ENCODE measurements at regions not wholly inside any gene's neighbourhood (a gene's known extent, or its start where the extent isn't known, plus 50 kb on each side); places are given as distances from the start of the nearest gene placed in this dataset.
"Not testable (repeated sequence)": the region's sequence is repeated elsewhere in the genome, so short reads cannot be mapped to it uniquely, and the experiment has no call there.

DNA sequence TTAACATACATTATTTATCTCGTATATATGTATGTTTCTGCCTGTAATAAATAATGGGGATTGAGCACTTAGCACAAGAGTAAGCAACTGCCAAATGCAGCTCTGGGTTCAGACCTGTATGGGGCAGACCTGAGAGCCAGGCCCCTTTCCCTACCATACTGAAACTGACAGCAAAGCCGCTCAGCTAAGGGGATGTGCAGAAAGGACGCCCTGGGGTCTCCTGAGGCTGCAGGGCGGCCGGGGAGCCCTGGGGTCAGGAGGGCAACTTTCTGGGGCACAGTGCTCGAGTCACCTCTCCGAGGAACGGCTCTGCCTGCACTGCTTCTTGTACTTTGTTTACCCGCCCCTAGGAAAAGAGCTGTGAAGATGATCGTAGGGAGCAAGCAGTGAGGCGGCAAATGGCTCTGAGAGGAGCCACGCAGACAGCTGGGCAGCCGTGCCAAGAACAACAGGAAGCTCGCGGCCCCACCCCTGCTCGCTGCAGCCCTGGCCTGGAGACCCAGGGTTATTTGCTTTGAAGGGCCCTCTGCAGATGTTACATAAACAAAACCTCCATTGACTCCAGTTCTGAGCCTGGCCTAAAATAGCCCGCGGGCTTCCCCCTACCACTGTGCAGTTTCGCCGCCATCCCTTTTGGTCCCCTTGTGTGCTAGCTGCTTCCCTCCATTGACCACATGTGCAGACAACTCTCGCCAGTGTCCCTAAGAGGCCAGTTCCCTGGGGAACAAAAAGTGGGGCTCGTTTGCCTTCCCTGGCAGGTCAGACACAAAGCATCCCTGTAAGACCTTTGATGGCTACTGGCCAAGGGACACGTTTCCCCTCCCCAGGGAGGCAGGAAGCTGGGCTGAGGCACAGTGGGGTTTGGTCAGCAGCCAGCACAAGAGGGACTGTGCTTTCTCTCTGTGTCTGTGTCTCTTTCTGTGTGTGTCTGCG lies 111.3 kb upstream of the LNX1 start:
- no peak for DNase-seq
- peaks cover 27% of the 10 kb centered on the region for H3K27me3 Mint-ChIP-seq
- peaks cover 12% of the 10 kb centered on the region for H3K4me1 Mint-ChIP-seq
- peak overlapping the region; percentile 14 for H3K27ac Mint-ChIP-seq
- H3K4me3 Mint-ChIP-seq = peak overlapping the region; percentile 60
- H3K36me3 Mint-ChIP-seq = no peaks in the 10 kb centered on the region
- H3K9me3 Mint-ChIP-seq = no peaks in the 10 kb centered on the region

DNA sequence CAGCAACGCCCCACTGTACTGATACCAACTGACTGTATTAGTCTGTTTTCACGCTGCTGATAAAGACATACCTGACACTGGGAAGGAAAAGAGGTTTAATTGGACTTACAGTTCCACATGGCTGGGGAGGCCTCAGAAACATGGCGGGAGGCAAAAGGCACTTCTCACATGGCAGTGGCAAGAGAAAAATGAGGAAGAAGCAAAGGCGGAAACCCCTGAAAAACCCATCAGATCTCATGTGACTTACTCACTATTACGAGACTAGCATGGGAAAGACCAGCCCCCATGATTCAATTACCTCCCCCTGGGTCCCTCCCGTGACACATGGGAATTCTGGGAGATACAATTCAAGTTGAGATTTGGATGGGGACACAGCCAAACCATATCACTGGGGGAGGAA lies 110.0 kb upstream of the LNX1 start:
- not testable (repeated sequence) for H3K9me3 Mint-ChIP-seq, H3K4me3 Mint-ChIP-seq, H3K27ac Mint-ChIP-seq, DNase-seq, H3K36me3 Mint-ChIP-seq
- H3K4me1 Mint-ChIP-seq = peaks cover 12% of the 10 kb centered on the region
- peaks cover 21% of the 10 kb centered on the region for H3K27me3 Mint-ChIP-seq

DNA sequence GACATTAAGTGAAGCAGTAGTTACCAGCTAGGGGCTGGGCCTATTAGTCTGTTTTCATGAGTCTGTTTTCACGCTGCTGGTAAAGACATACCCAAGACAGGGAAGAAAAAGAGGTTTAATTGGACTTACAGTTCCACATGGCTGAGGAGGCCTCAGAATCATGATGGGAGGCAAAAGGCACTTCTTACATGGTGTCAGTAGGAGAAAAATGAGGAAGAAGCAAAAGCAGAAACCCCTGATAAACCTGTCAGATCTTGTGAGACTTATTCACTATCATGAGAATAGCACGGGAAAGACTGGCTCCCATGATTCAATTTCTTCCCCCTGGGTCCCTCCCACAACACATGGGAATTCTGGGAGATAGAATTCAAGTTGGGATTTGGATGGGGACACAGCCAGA lies 108.0 kb upstream of the LNX1 start:
- H3K4me3 Mint-ChIP-seq, H3K36me3 Mint-ChIP-seq, H3K9me3 Mint-ChIP-seq, H3K27ac Mint-ChIP-seq, DNase-seq: not testable (repeated sequence)
- Mint-ChIP-seq H3K4me1 (peaks cover 12% of the 10 kb centered on the region), H3K27me3 (peaks cover 16% of the 10 kb centered on the region)

DNA sequence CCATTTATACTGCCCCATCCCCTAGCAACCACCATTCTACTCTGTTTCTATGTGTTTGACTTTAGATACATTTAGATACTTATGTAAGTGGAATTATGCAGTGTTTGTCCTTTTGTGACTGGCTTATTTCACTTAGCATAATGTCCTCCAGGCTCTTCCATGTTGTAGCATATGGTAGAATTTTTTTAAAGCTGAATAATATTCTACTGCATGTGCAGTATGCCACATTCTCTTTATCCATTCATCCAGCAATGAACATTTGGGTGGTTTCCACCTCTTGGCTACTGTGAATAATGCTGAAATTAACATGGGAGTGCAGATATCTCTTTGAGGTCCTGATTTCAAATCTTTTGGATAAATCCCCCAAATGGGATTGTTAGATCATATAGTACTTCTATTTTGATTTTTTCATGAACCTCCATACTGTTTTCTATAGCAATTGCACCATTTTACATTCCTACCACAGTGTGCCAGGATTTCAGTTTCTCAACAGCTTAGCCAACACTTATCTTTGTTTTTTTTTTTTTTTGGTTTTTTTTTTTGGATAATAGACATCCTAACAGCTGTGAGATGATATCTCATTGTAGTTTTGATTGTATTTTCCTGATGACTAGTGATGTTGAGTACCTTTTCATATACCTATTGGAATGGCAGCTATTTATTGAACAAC lies 105.9 kb upstream of the LNX1 start:
- Mint-ChIP-seq H3K4me3 (no peak overlapping the region), H3K27me3 (peaks cover 13% of the 10 kb centered on the region), H3K36me3 (no peaks in the 10 kb centered on the region), H3K27ac (no peak overlapping the region), H3K4me1 (no peaks in the 10 kb centered on the region), H3K9me3 (peaks cover 2% of the 10 kb centered on the region)
- no peak for DNase-seq

DNA sequence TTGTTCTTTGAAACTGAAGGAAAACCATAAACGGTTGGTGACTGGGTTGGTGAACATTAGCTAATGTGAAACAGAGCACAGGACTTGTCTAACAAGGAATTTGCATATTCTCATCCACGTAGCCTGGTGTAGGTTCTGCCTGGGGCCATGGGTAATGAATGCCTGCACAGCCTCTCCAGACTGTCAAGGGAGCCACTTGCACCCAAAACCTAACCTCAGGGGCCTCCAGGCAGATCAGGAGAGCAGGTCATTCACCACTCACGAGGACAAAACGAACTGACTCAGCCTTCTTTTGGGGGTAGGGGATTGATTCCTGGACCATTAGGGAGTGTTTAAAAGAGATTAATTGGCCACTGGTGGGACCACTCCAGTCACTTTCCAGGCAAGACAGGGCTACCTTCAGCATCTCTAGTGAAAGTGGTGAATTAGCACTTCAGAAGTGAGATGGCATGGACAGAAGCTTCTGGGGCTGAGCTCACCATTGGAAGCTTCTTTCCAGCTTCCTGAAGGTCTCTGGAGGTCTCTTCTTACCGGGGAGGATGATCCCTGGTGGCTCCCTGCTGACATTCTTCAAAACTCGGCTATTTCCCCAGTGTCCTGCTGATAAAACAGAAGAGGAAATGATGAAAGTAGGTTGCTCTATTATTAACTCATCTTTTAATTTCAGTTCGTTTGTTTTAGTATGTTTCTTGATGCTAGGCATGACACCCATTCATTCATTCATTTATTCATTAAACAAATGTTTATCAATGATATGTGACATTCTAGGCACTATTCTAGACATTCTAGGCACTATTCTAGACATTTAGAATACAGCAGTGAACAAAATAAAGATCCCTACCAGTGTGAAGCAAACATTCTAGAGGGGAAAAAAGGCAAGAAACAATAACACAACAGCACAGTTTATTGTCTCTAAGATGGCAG lies 104.5 kb upstream of the LNX1 start:
- no peaks in the 10 kb centered on the region for H3K4me1 Mint-ChIP-seq
- H3K27me3 Mint-ChIP-seq = peaks cover 23% of the 10 kb centered on the region
- DNase-seq = no peak
- no peak overlapping the region for H3K27ac Mint-ChIP-seq
- H3K36me3 Mint-ChIP-seq = no peaks in the 10 kb centered on the region
- H3K9me3 Mint-ChIP-seq = peaks cover 2% of the 10 kb centered on the region
- no peak overlapping the region for H3K4me3 Mint-ChIP-seq

- no peaks in the 10 kb centered on the region for H3K36me3 Mint-ChIP-seq
- peaks cover 35% of the 10 kb centered on the region for H3K27me3 Mint-ChIP-seq
- no peak for DNase-seq
- peaks cover 2% of the 10 kb centered on the region for H3K9me3 Mint-ChIP-seq
- no peaks in the 10 kb centered on the region for H3K4me1 Mint-ChIP-seq
- H3K27ac Mint-ChIP-seq = no peak overlapping the region
- H3K4me3 Mint-ChIP-seq = no peak overlapping the region
These were observed 103.4 kb upstream of the LNX1 start for GRCh38 chr4:53694666-53695065.

DNA sequence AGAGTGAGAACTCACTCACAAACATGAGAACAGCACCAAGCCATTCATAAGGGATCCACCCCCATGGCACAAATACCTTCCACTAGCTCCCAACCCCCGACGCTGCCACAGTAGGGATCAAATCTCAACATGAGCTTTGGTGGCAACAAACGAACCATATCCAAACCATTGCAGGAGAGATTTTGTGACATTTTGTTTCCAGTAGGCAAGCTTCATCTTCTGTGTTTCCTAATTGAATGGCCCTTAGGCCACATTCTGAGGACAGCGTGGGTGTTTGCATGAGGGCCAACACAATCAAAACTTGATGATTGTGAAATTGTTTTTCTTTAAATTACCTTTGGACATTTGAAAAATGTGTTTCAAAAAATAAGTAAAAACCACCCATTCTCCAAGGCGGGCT lies 102.6 kb upstream of the LNX1 start:
- peaks cover 41% of the 10 kb centered on the region for H3K27me3 Mint-ChIP-seq

DNA sequence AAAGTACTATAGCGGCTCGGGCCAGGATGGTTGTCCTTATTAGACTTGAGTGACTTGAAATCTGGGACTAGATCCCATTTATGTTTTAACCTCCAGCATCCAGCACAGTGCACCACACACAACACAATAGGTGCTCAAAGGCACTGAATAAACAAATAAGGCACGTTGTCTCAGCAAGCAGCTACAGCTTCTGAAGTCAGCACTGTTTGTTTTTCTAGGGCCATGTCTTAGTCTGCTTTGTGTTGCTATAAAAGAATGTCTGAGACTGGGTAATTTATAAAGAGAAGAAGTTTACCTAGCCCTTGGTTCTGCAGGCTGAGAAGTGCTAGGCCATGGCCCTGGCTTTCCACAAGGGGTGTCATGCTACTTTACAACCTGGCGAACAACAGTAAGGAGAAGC lies 102.1 kb upstream of the LNX1 start:
- H3K9me3 Mint-ChIP-seq = peaks cover 4% of the 10 kb centered on the region
- H3K4me3 Mint-ChIP-seq = no peak overlapping the region
- DNase-seq = no peak
- H3K27ac Mint-ChIP-seq = no peak overlapping the region
- H3K4me1 Mint-ChIP-seq = peaks cover 4% of the 10 kb centered on the region
- H3K36me3 Mint-ChIP-seq = no peaks in the 10 kb centered on the region
- peaks cover 44% of the 10 kb centered on the region for H3K27me3 Mint-ChIP-seq

More for the DNA sequence above, 102.6 kb upstream of the LNX1 start:
- Mint-ChIP-seq H3K9me3 (peaks cover 4% of the 10 kb centered on the region), H3K4me3 (no peak overlapping the region), H3K4me1 (no peaks in the 10 kb centered on the region), H3K36me3 (no peaks in the 10 kb centered on the region), H3K27ac (no peak overlapping the region)
- DNase-seq = no peak

GRCh38 chr4:53688186-53688790 lies 97.0 kb upstream of the LNX1 start:
- Mint-ChIP-seq H3K27me3 (peaks cover 74% of the 10 kb centered on the region), H3K9me3 (peaks cover 4% of the 10 kb centered on the region), H3K4me3 (no peak overlapping the region), H3K36me3 (no peaks in the 10 kb centered on the region), H3K4me1 (peaks cover 13% of the 10 kb centered on the region), H3K27ac (peak overlapping the region; percentile 60)
- peak; percentile 64 for DNase-seq

GRCh38 chr4:53686521-53686920 lies 95.2 kb upstream of the LNX1 start:
- Mint-ChIP-seq H3K36me3 (no peaks in the 10 kb centered on the region), H3K4me3 (no peak overlapping the region), H3K27me3 (peaks cover 72% of the 10 kb centered on the region), H3K9me3 (peaks cover 2% of the 10 kb centered on the region), H3K4me1 (peaks cover 13% of the 10 kb centered on the region), H3K27ac (no peak overlapping the region)
- no peak for DNase-seq

DNA sequence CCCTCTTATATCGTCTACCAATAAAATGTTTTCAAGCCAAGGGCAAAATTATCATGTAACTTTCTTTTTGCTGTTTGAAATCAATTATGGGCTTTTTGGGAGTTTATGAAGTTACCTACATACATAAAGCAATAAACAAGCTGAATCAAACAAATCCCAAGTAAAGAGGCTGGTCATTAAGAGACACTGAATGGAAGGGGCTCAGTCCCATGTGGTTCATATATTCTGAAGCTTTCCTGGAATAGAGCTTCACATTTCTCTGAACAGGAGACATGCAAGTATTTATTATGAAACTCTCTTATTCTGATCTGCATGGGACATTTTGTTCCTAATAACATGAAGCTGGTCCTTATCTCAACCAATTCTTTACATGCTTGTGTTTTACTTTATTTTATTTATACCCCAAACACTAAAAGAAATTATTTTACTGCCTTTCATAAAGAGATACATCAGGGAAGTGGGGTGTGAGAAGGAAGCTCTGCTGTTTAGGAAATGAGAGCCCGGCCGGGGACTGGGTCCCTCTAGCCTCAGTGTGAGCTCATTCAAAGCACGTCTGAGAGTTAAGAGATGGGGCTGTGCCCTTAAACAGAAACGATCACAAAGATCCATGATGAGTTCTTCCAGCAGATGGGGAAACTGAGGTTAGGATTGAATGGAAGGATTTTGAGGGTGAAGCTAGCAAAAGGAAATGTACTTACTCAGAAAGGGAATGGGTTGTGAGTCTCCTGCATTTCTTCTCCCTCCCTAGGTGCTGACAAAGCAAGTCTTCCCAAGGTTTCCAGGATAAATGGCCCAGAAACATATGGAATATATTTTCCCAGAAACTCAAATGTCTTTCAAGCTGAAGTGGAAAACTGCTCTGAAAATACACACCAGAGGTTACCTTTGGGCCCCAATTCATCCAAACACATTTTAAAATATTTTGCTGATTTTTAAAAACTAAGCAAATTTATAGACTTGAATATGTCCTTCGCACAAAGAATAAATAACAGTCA lies 93.1 kb upstream of the LNX1 start:
- Mint-ChIP-seq H3K36me3 (no peaks in the 10 kb centered on the region), H3K27ac (no peak overlapping the region), H3K27me3 (peaks cover 56% of the 10 kb centered on the region), H3K4me3 (no peak overlapping the region), H3K9me3 (peaks cover 3% of the 10 kb centered on the region), H3K4me1 (peaks cover 13% of the 10 kb centered on the region)
- no peak for DNase-seq

DNA sequence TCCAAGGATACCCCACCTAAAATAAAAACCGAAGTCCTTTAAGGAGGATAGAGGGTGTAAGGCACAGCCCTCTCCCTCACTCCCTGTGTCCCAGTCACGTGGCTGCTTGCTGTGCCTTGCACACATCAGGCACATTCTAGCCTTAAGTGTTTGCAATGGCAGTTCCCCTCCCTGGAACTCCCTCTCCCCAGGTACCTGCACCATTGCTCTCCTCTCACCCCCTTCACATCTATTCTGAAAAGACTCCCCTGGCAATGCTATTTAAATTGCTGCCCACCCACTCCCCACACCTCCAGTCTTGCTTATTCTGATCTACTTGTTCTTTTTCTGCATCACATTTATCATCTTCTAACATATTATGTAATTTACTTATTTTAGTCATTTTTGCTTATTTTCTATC lies 91.6 kb upstream of the LNX1 start:
- Mint-ChIP-seq H3K27ac (no peak overlapping the region), H3K9me3 (peaks cover 2% of the 10 kb centered on the region), H3K4me3 (no peak overlapping the region), H3K36me3 (no peaks in the 10 kb centered on the region), H3K27me3 (peaks cover 45% of the 10 kb centered on the region), H3K4me1 (peaks cover 4% of the 10 kb centered on the region)
- DNase-seq = no peak

- Mint-ChIP-seq H3K36me3 (no peaks in the 10 kb centered on the region), H3K9me3 (peaks cover 4% of the 10 kb centered on the region), H3K27me3 (peaks cover 46% of the 10 kb centered on the region), H3K27ac (no peak overlapping the region), H3K4me3 (no peak overlapping the region), H3K4me1 (no peaks in the 10 kb centered on the region)
- DNase-seq = no peak
These were observed 90.9 kb upstream of the LNX1 start for GRCh38 chr4:53682196-53682595.

GRCh38 chr4:53680598-53680997 lies 89.3 kb upstream of the LNX1 start:
- Mint-ChIP-seq H3K4me3 (no peak overlapping the region), H3K27ac (no peak overlapping the region), H3K9me3 (peaks cover 4% of the 10 kb centered on the region), H3K27me3 (peaks cover 41% of the 10 kb centered on the region), H3K4me1 (no peaks in the 10 kb centered on the region), H3K36me3 (no peaks in the 10 kb centered on the region)
- DNase-seq = no peak
